ENCODE measurements at regions not wholly inside any gene's neighbourhood (a gene's known extent, or its start where the extent isn't known, plus 50 kb on each side); places are given as distances from the start of the nearest gene placed in this dataset.

DNA sequence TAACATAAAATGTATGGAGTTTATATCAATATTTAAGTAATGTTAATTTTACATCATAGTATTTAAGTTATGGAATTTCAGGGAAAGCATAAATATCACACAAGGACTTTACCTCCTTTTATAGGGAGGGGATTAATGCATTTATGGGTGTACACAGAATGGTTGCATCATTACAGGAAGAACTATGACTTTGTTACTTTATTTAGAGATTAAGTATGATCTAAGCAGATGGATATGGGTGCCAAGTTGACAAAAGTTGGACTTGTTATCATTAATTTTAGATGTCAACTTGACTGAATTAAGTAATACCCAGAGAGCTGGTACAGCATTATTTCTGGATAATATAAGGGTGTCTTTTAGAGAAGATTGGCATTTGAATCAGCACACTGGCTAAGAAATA is 160.5 kb upstream of the CDH10 start:
- DNase-seq, result no peak

DNA sequence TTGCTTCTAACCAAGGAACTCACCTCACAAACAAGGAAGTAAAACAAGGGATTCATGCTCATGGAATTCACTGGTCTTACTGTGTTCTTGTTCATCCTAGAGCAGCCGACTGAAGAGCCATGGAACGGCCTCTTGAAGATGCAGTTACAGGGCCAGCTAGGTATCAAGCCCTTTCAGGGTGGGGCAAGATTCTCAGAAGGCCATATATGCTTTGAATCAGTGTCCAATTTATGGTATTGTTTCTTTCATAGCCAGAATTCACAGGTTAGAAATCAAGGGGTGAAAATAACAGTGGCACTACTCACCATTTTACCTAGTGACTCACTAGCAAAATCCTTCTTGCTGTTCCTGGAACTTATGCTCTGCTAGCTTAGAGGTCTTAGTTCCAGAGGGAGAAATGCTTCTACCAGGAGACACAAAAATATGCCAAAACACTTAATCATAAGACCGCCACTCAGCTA is 159.5 kb upstream of the CDH10 start:
- DNase-seq, result no peak

DNA sequence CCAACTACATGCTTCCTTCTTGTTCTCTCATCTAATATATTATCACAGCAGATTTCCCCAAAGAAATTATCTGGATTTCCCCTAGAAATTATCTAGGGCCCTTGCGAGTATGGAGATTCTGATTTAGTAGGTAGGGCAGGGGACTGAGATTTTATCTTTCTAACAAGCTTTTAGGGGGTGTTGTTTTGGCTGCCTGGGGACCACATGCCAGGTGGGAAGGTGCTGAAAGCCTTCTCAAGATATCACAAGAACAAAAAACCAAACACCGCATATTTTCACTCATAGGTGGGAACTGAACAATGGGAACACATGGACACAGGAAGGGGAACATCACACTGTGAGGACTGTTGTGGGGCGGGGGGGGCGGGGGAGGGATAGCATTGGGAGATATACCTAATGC is 146.5 kb upstream of the CDH10 start:
- DNase-seq, result no peak

DNA sequence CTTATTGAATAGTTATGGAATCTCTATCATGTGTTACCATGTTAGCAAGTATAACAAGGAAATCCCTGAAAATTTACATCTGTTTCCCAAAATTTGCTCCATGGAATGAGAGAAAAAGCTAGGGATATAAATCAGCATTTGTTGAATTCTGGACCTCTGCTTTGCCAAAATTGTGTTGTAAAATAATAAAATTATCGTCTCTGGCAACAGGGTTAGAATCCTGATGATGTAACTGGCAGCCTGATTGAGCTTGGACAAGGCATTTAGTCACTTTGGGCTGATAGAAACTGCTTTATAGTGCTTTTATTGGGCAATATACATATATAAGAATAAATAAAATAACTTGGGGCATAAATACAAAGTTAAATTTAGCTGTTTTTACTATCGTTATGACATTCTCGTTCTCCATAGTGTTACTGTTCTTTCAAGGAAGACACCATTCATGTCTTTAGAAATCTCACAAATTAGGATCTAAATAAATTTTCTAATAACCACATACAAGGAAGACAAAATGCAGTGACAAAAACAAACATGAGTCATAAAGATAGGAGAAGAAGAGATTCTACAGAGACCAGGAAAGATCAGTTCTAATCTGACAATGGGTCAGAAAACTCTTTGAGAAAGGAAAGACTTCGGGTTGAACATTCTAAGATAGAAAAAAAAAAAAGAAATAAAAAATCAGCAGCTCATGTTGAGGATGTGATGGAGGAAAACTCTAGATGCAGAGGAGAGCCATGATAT is 145.0 kb upstream of the CDH10 start:
- DNase-seq, result no peak

DNA sequence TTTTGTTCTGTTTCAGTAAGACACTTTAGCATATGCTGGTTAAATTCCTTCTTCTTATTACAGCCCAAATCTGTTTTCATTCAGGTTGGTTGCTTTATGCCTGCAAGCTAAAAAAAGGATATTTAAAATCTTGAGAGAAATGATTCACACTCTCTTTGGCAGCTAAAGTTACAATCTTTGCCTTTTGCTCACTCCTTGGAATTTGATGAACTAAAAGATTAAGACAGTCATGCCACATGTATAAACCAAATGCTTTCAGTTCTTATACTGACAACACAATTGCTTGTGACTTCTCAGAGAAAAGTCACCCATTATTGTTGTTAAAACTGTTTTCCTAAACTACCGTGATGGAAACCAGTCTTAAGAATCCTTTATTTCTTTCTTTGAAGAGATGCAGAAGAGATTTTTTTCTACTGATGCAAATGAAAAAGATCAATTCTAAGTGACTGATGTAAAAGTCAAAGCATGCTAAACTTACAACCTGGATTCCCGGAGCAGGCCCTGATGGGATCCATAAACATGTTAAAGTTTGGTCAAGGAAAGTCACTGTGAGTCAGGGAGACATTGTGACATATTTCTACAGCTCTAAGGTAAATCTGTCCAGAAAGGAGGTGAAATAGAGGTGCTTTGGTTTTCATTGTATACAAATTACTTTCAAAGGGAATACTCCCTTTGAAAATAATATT is 144.2 kb upstream of the CDH10 start:
- DNase-seq, result peak; percentile 11

- DNase-seq, result no peak
These were observed 141.3 kb upstream of the CDH10 start for GRCh38 chr5:24786108-24786507.

- no peak for DNase-seq
These were observed 138.8 kb upstream of the CDH10 start for GRCh38 chr5:24783596-24783995.

DNA sequence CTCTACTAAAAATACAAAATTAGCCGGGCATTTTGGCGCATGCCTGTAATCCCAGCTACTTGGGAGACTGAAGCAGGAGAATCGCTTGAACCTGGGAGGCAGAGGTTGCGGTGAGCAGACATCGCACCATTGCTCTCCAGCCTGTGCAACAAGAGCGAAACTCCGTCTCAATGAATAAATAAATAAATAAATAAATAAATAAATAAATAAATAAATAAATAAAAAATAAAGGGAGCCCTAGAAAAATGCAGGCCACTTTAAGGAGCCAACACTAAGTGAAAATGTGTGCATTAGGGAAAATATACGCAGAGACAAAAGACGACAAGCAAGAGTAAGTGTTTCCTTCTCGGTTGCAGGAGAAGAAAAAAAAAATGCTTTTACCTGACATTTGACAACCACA is 132.6 kb upstream of the CDH10 start:
- DNase-seq, result no peak

DNA sequence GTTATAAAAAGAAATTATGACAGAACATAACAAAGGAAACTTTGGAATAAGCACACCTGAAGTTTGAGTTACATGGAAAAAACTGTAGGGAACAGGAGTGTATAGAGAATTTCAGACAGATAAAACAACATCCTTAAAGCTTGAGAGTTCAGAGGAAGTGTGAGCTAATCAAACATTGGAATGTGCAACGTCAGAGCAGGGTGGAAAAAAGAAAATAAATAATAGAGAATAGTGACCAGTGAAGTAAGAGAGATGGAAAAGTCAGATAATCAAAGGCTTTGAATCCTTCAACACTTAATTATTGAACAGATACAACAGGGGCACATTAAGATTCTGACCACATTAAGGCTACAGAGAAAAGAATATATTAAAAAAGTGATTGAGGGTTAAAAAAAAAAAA is 128.5 kb upstream of the CDH10 start:
- no peak for DNase-seq

GRCh38 chr5:24767086-24767485 is 122.3 kb upstream of the CDH10 start:
- DNase-seq, result peak; percentile 24

GRCh38 chr5:24765219-24765618 is 120.4 kb upstream of the CDH10 start:
- no peak for DNase-seq

DNA sequence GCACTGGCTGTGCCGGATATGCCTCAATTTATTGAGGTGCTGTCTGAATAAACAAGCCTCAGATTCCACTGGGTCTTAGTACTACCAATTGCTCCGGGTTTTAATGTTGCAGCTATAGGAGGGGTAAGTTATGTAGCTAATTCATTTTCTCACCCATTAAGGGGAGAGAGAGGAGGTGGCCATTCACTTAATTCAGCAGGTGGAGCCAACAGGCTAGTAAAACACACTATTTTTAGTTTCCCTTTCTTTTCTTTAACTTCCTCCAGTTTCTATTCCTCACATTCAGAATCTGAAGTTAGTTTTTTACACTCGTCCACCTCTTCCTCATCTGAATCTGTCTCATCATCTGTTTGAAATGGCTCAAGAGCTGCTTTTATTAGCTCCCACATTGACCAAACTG is 105.6 kb upstream of the CDH10 start:
- no peak for DNase-seq

GRCh38 chr5:24749701-24750100 is 104.9 kb upstream of the CDH10 start:
- no peak for DNase-seq

DNA sequence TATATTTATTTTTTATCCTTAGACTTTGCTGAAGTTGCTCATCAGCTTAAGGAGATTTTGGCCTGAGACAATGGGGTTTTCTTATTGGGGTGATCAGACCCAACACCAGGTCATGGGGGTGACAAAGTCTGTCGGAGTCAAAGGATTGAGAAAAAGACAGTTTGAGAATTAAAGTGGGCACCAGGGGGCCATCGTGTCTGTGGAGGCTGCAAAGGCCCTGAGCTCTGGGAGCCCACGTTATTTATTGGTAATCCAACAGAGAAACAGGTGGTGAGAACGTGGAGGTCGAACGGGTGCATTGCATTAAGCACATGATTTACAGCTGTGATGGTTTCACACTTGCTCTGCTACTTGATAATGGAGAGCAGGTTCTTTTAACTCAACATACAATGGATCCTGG is 102.5 kb upstream of the CDH10 start:
- DNase-seq, result no peak

DNA sequence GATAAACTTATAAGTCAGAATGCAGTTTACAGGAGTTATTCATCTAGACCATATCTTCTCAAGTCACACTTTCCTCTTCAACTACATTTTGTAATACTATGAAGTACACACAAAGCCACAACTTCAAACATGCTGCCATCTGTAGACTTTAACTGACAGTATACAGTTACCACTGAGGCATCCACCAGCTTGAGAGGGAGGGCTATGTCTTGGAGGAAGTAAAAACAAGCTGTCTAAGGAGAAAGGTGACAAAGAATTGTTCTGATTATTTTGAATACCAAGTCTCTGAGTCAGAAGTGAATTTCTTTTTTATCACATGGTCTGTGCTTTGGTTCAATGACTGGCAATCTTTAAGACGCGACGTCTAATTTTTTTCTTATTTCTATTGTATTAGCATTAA is 97.6 kb upstream of the CDH10 start:
- DNase-seq, result no peak

GRCh38 chr5:24737163-24737562 is 92.4 kb upstream of the CDH10 start:
- DNase-seq, result no peak

DNA sequence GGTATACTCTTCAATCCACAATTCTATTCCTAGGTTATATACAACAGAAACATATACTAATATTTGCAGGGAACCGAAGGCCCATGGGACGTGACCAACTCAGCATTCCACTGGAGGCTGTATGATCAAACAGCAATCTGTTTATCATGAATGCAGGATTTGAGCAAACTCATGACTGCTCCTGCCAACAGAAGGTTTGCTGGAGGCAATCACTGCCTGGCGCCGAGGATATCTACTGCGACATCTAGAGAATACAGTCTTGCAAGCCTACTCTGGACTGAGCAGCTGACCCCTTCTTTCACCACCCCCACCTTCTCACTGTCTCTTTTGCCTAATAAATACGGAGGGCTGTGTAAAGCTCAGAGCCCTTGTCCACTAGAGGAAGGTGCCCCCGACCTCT is 90.5 kb upstream of the CDH10 start:
- no peak for DNase-seq

GRCh38 chr5:24732184-24732583 is 87.4 kb upstream of the CDH10 start:
- no peak for DNase-seq

GRCh38 chr5:24720743-24721142 is 76.0 kb upstream of the CDH10 start:
- DNase-seq, result no peak

GRCh38 chr5:24714746-24715145 is 70.0 kb upstream of the CDH10 start:
- DNase-seq, result no peak

- no peak for DNase-seq
These were observed 68.2 kb upstream of the CDH10 start for GRCh38 chr5:24712947-24713346.

- no peak for DNase-seq
These were observed 67.3 kb upstream of the CDH10 start for GRCh38 chr5:24712047-24712446.

DNA sequence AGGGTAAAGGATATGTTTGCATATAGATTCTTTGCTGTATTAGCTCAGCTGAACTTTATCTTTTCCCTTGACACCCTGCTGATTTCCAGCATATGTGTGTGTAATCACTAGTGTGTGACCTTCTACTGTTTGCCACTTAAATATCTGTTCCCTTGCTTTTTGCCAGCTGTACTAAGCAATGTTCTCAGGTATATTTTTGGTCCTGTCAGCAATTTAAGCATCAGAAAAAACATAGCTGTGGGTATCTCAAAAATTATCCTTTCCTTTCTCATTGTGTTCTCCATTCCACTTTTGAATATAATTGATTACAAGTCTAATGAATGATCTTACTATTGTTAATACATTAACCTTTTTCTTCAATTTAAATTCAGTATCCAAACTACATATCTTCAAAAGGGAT is 59.2 kb upstream of the CDH10 start:
- DNase-seq, result no peak
